A204.1 (cell line): ENCODE measurements at regions not wholly inside any gene's neighbourhood (a gene's known extent, or its start where the extent isn't known, plus 50 kb on each side); places are given as distances from the start of the nearest gene placed in this dataset.
"Not testable (repeated sequence)": the region's sequence is repeated elsewhere in the genome, so short reads cannot be mapped to it uniquely, and the experiment has no call there.

Source experiments
- FAIRE-seq: peaks from 2 replicates; lab custom pipeline; 2012; peaks lifted over from hg19 to GRCh38; lab: Jason Lieb, UNC

GRCh38 chr3:81363816-81364215 is 397.6 kb downstream of the GBE1 start:
- FAIRE-seq: no peak

GRCh38 chr3:81354119-81354518 is 407.3 kb downstream of the GBE1 start:
- no peak for FAIRE-seq

- FAIRE-seq: no peak
Observed at GRCh38 chr3:81352867-81353266, 408.6 kb downstream of the GBE1 start.

GRCh38 chr3:81349816-81350340 is 411.6 kb downstream of the GBE1 start:
- FAIRE-seq: no peak

- FAIRE-seq: peak; percentile 69
Observed at GRCh38 chr3:81339040-81339845, 422.2 kb downstream of the GBE1 start.

- no peak for FAIRE-seq
Observed at GRCh38 chr3:81336470-81336869, 425.0 kb downstream of the GBE1 start.

GRCh38 chr3:81329835-81330234 is 431.6 kb downstream of the GBE1 start:
- FAIRE-seq: not testable (repeated sequence)

GRCh38 chr3:81326245-81326644 is 435.2 kb downstream of the GBE1 start:
- FAIRE-seq: no peak

GRCh38 chr3:81320862-81321261 is 440.6 kb downstream of the GBE1 start:
- no peak for FAIRE-seq

- no peak for FAIRE-seq
Observed at GRCh38 chr3:81315030-81315429, 446.4 kb downstream of the GBE1 start.

- FAIRE-seq: no peak
Observed at GRCh38 chr3:81311321-81311720, 450.1 kb downstream of the GBE1 start.

- FAIRE-seq: no peak
Observed at GRCh38 chr3:81308306-81308705, 453.1 kb downstream of the GBE1 start.

- FAIRE-seq: no peak
Observed at GRCh38 chr3:81307221-81307620, 454.2 kb downstream of the GBE1 start.

- no peak for FAIRE-seq
Observed at GRCh38 chr3:81303321-81303720, 458.1 kb downstream of the GBE1 start.

GRCh38 chr3:81302045-81302444 is 459.4 kb downstream of the GBE1 start:
- peak; percentile 82 for FAIRE-seq

- FAIRE-seq: no peak
Observed at GRCh38 chr3:81301230-81301629, 460.2 kb downstream of the GBE1 start.

- no peak for FAIRE-seq
Observed at GRCh38 chr3:81300324-81300927, 461.0 kb downstream of the GBE1 start.

- FAIRE-seq: no peak
Observed at GRCh38 chr3:81299481-81299880, 462.0 kb downstream of the GBE1 start.

- FAIRE-seq: no peak
Observed at GRCh38 chr3:81295906-81296577, 465.4 kb downstream of the GBE1 start.

GRCh38 chr3:81293156-81293555 is 468.3 kb downstream of the GBE1 start:
- no peak for FAIRE-seq

GRCh38 chr3:81291586-81291985 is 469.9 kb downstream of the GBE1 start:
- FAIRE-seq: no peak

- FAIRE-seq: no peak
Observed at GRCh38 chr3:81289676-81290075, 471.8 kb downstream of the GBE1 start.
